PC-9 (cell line): ENCODE measurements at regions not wholly inside any gene's neighbourhood (a gene's known extent, or its start where the extent isn't known, plus 50 kb on each side); places are given as distances from the start of the nearest gene placed in this dataset.

Experiments
- BruUV-seq: library from RNA; stranded (reverse); fragments of 400-500 nt; replicated peaks from 2 replicates; lab custom pipeline; 2021; lab: Mats Ljungman, UMichigan
- CTCF ChIA-PET: fragments of 300-600 bp; sonication (Branson Sonifier 250); formaldehyde crosslinking; loops from one replicate; lab custom pipeline; 2022; ENCODE audit warnings: antibody characterized with exemption; lab: Charles Lee
- POLR2A ChIA-PET: fragments of 300-600 bp; sonication (Branson Sonifier 250); formaldehyde crosslinking; loops from one replicate; lab custom pipeline; 2022; ENCODE audit warnings: antibody characterized with exemption; ENCODE audit not compliant: unreplicated experiment; lab: Charles Lee
- DNase-seq, 2 experiments: peaks; one replicate each; pipeline versions ENCODE4 v3.0.0 to v3.0.0-alpha.2; 2015 to 2022; ENCODE audit warnings: mixed read lengths in 1 of 2
- H2AFZ ChIP-seq: fragments of 200-600 bp; sonication (generic); 2 replicates; pipeline ENCODE4 v1.8.1; 2017; ENCODE audit warnings: antibody characterized with exemption
- H3F3A ChIP-seq: fragments of 200-600 bp; sonication (generic); 2 replicates; pipeline ENCODE4 v1.8.1; 2017; ENCODE audit warnings: antibody characterized with exemption, mild to moderate bottlenecking, low read depth; ENCODE audit not compliant: insufficient read depth
- H3K27ac ChIP-seq: fragments of 200-600 bp; sonication (generic); 2 replicates; pipeline ENCODE4 v1.6.1; 2016; ENCODE audit warnings: mixed run types
- H3K27me3 ChIP-seq: fragments of 200-600 bp; sonication (generic); 2 replicates; pipeline ENCODE4 v1.6.1; 2016; ENCODE audit warnings: low read depth, mixed run types; ENCODE audit not compliant: insufficient read depth
- H3K36me3 ChIP-seq: fragments of 200-600 bp; sonication (generic); 2 replicates; pipeline ENCODE4 v1.6.1; 2016; ENCODE audit warnings: low read depth, mixed run types
- H3K4me1 ChIP-seq: fragments of 200-600 bp; sonication (generic); replicated peaks from 2 replicates; pipeline ENCODE4 v1.6.1; 2016; ENCODE audit warnings: mixed run types; ENCODE audit not compliant: insufficient read depth
- H3K4me2 ChIP-seq: fragments of 200-600 bp; sonication (generic); 2 replicates; pipeline ENCODE4 v1.6.1; 2017; ENCODE audit warnings: mixed run types
- H3K4me3 ChIP-seq: fragments of 200-600 bp; sonication (generic); 2 replicates; pipeline ENCODE4 v1.6.1; 2016; ENCODE audit warnings: mixed run types
- H3K79me2 ChIP-seq: fragments of 200-600 bp; sonication (generic); 2 replicates; pipeline ENCODE4 v1.6.1; 2017; ENCODE audit warnings: low read depth, mixed run types
- H3K9me2 ChIP-seq: fragments of 200-600 bp; sonication (generic); 2 replicates; pipeline ENCODE4 v1.8.1; 2017; ENCODE audit warnings: mild to moderate bottlenecking; ENCODE audit not compliant: insufficient read depth
- H3K9me3 ChIP-seq: fragments of 200-600 bp; sonication (generic); 2 replicates; pipeline ENCODE4 v1.8.1; 2016; ENCODE audit warnings: low read depth; ENCODE audit not compliant: insufficient read depth
- H4K20me1 ChIP-seq: fragments of 200-600 bp; sonication (generic); 2 replicates; pipeline ENCODE4 v1.8.1; 2017; ENCODE audit not compliant: insufficient read depth
- CTCF ChIP-seq: fragments of 200-600 bp; sonication (generic); conservative IDR thresholded peaks from 2 replicates; pipeline ENCODE4 v1.6.1; 2017; ENCODE audit warnings: mixed run types, antibody characterized with exemption, mild to moderate bottlenecking, moderate library complexity
- EZH2 ChIP-seq: fragments of 200-600 bp; sonication (generic); IDR thresholded peaks from 2 replicates; pipeline ENCODE4 v1.8.0; 2017; ENCODE audit warnings: antibody characterized with exemption, low read depth
- intact Hi-C: fragments of 100-400 bp; cut with micrococcal nuclease; formaldehyde crosslinking; loops from one replicate; pipeline ENCODE4 v1.10.0; 2022; ENCODE audit not compliant: unreplicated experiment

GRCh38 chr5:152205804-152206203, 199.3 kb downstream of the NMUR2 start:
- CTCF ChIA-PET: no interaction called here
- no peak for TF ChIP-seq EZH2
- no peak for TF ChIP-seq CTCF
- intact Hi-C loops: no loop called here

GRCh38 chr5:152202321-152202720, 202.8 kb downstream of the NMUR2 start:
- no peak for DNase-seq
- Histone ChIP-seq H3K4me2 (no peak overlapping the region), H3F3A (no peaks in the 10 kb centered on the region), H3K4me1 (no peaks in the 10 kb centered on the region), H3K27me3 (no peaks in the 10 kb centered on the region), H3K27ac (no peak overlapping the region), H4K20me1 (no peaks in the 10 kb centered on the region), H2AFZ (no peak overlapping the region), H3K4me3 (no peak overlapping the region), H3K9me2 (no peaks in the 10 kb centered on the region), H3K36me3 (no peaks in the 10 kb centered on the region), H3K9me3 (no peaks in the 10 kb centered on the region), H3K79me2 (no peaks in the 10 kb centered on the region)
- ChIA-PET CTCF (no interaction called here), POLR2A (no interaction called here)
- TF ChIP-seq CTCF: no peak
- no peak for TF ChIP-seq EZH2
- no TSS peak for BruUV-seq
- intact Hi-C loops: no loop called here

More at GRCh38 chr5:152205804-152206203, 199.3 kb downstream of the NMUR2 start:
- no peaks in the 10 kb centered on the region for H3K79me2 ChIP-seq
- BruUV-seq: no TSS peak
- no peaks in the 10 kb centered on the region for H3K4me1 ChIP-seq
- no peaks in the 10 kb centered on the region for H3K9me2 ChIP-seq
- no peaks in the 10 kb centered on the region for H3K27me3 ChIP-seq
- no peaks in the 10 kb centered on the region for H4K20me1 ChIP-seq
- H3K36me3 ChIP-seq: no peaks in the 10 kb centered on the region
- DNase-seq: no peak
- no peaks in the 10 kb centered on the region for H3K9me3 ChIP-seq
- no peak overlapping the region for H3K4me2 ChIP-seq
- H3K4me3 ChIP-seq: no peak overlapping the region
- H3F3A ChIP-seq: no peaks in the 10 kb centered on the region
- H3K27ac ChIP-seq: no peak overlapping the region
- POLR2A ChIA-PET: no interaction called here
- no peak overlapping the region for H2AFZ ChIP-seq

GRCh38 chr5:152193391-152194107, 211.5 kb downstream of the NMUR2 start:
- intact Hi-C loops: no loop called here

More at GRCh38 chr5:152193391-152194107, 211.5 kb downstream of the NMUR2 start:
- H3K79me2 ChIP-seq: no peaks in the 10 kb centered on the region
- H3K4me1 ChIP-seq: peaks cover 19% of the 10 kb centered on the region
- no peaks in the 10 kb centered on the region for H3K9me2 ChIP-seq
- H3F3A ChIP-seq: 0 out of 2 replicates have a peak, but pooled peaks cover 3% of the 10 kb centered on the region
- H3K9me3 ChIP-seq: no peaks in the 10 kb centered on the region
- no peaks in the 10 kb centered on the region for H3K36me3 ChIP-seq
- ChIA-PET POLR2A (no interaction called here), CTCF (no interaction called here)
- no peak overlapping the region; the same call in none of the 2 replicates for H2AFZ ChIP-seq
- TF ChIP-seq CTCF: no peak
- BruUV-seq: no TSS peak
- H3K27ac ChIP-seq: peak overlapping the region; percentile 65
- H3K4me2 ChIP-seq: peak overlapping the region; percentile 46
- no peak overlapping the region for H3K4me3 ChIP-seq
- no peaks in the 10 kb centered on the region for H3K27me3 ChIP-seq
- H4K20me1 ChIP-seq: no peaks in the 10 kb centered on the region
- peak in 1 of 2 experiments; percentile 60 for DNase-seq
